MCF 10A (cell line): ENCODE measurements at regions not wholly inside any gene's neighbourhood (a gene's known extent, or its start where the extent isn't known, plus 50 kb on each side); places are given as distances from the start of the nearest gene placed in this dataset.
"Not testable (repeated sequence)": the region's sequence is repeated elsewhere in the genome, so short reads cannot be mapped to it uniquely, and the experiment has no call there.

Experiments
- BruUV-seq: library from RNA; stranded (reverse); fragments of 400-500 nt; replicated peaks from 2 replicates; lab custom pipeline; 2021; lab: Mats Ljungman, UMichigan
- CTCF ChIA-PET: fragments of 300-600 bp; sonication (Branson Sonifier 250); formaldehyde crosslinking; extraction: SDS; loops from one replicate; lab custom pipeline; 2021; ENCODE audit warnings: antibody characterized with exemption, inconsistent platforms; lab: Yijun Ruan, JAX
- POLR2A ChIA-PET: fragments of 300-600, 350-650 bp; sonication (Branson Sonifier 250); formaldehyde crosslinking; extraction: SDS; loops from one replicate; lab custom pipeline; 2020; ENCODE audit warnings: antibody characterized with exemption, inconsistent platforms; lab: Yijun Ruan, JAX
- DNase-seq: peaks from one replicate; pipeline ENCODE4 v3.0.0-alpha.2; 2018; ENCODE audit not compliant: unreplicated experiment
- H3K27ac Mint-ChIP-seq: one replicate; pipeline ENCODE4 v1.8.0; 2022; ENCODE audit warnings: mild to moderate bottlenecking, low read depth, mixed read lengths; ENCODE audit not compliant: unreplicated experiment
- H3K27me3 Mint-ChIP-seq: one replicate; pipeline ENCODE4 v1.8.0; 2022; ENCODE audit warnings: mixed read lengths; ENCODE audit not compliant: insufficient read depth, unreplicated experiment
- H3K36me3 Mint-ChIP-seq: one replicate; pipeline ENCODE4 v1.8.0; 2022; ENCODE audit warnings: mild to moderate bottlenecking, moderate library complexity, mixed read lengths; ENCODE audit not compliant: insufficient read depth, unreplicated experiment
- H3K4me1 Mint-ChIP-seq: one replicate; pipeline ENCODE4 v1.8.0; 2022; ENCODE audit warnings: mixed read lengths; ENCODE audit not compliant: insufficient read depth, unreplicated experiment
- H3K4me3 Mint-ChIP-seq: one replicate; pipeline ENCODE4 v1.8.0; 2022; ENCODE audit warnings: mild to moderate bottlenecking, moderate library complexity, mixed read lengths; ENCODE audit not compliant: unreplicated experiment
- H3K9me3 Mint-ChIP-seq: one replicate; pipeline ENCODE4 v1.8.0; 2022; ENCODE audit warnings: mixed read lengths; ENCODE audit not compliant: unreplicated experiment
- CTCF ChIP-seq: fragments of 200-600 bp; IDR thresholded peaks from one replicate; pipeline ENCODE4 v1.8.0; 2022; ENCODE audit warnings: antibody characterized with exemption, mild to moderate bottlenecking; ENCODE audit not compliant: unreplicated experiment
- intact Hi-C: fragments of 100-400 bp; cut with micrococcal nuclease; formaldehyde crosslinking; loops from 2 replicates; pipeline ENCODE4 v1.14.1; 2022

- no peak for DNase-seq
Observed at GRCh38 chr5:68021227-68021626, 194.3 kb upstream of the PIK3R1 start.

GRCh38 chr5:68020461-68020969 is 195.0 kb upstream of the PIK3R1 start:
- H3K4me1 Mint-ChIP-seq, BruUV-seq, POLR2A ChIA-PET, H3K36me3 Mint-ChIP-seq, intact Hi-C loops, H3K27me3 Mint-ChIP-seq, H3K27ac Mint-ChIP-seq, DNase-seq, H3K9me3 Mint-ChIP-seq, H3K4me3 Mint-ChIP-seq: not testable (repeated sequence)
- CTCF ChIA-PET = interaction anchor here (1.2 kb wide), 1 partner anchor 50 kb away, joined by 3 read pairs; no protein-coding TSS in a partner anchor

More at GRCh38 chr5:68021227-68021626, 194.3 kb upstream of the PIK3R1 start:
- CTCF ChIA-PET = no interaction called here
- BruUV-seq = no TSS peak
- no peaks in the 10 kb centered on the region for H3K27me3 Mint-ChIP-seq
- POLR2A ChIA-PET = interaction anchor here (0.7 kb wide), 1 partner anchor 56 kb away, joined by 3 read pairs; no protein-coding TSS in a partner anchor
- no peaks in the 10 kb centered on the region for H3K9me3 Mint-ChIP-seq
- H3K4me3 Mint-ChIP-seq = no peak overlapping the region
- no peak for TF ChIP-seq CTCF
- no peak overlapping the region for H3K27ac Mint-ChIP-seq
- no peaks in the 10 kb centered on the region for H3K36me3 Mint-ChIP-seq
- no peaks in the 10 kb centered on the region for H3K4me1 Mint-ChIP-seq
- intact Hi-C loops = no loop called here

GRCh38 chr5:68015381-68016302 is 199.9 kb upstream of the PIK3R1 start:
- H3K4me1 Mint-ChIP-seq = peaks cover 6% of the 10 kb centered on the region
- DNase-seq = no peak
- no peaks in the 10 kb centered on the region for H3K9me3 Mint-ChIP-seq
- no peak overlapping the region for H3K4me3 Mint-ChIP-seq
- H3K27me3 Mint-ChIP-seq = no peaks in the 10 kb centered on the region
- CTCF ChIA-PET = interaction anchor here (0.6 kb wide), 1 partner anchor 8 kb away, joined by 3 read pairs; no protein-coding TSS in a partner anchor
- no peaks in the 10 kb centered on the region for H3K36me3 Mint-ChIP-seq
- H3K27ac Mint-ChIP-seq = no peak overlapping the region
- POLR2A ChIA-PET = interaction anchor here (0.6 to 1.6 kb wide), 3 partner anchors 9 to 110 kb away, joined by 3 to 7 read pairs (median 4); no protein-coding TSS in a partner anchor
- TF ChIP-seq CTCF = no peak
- BruUV-seq = no TSS peak
- intact Hi-C loops = no loop called here

GRCh38 chr5:68012831-68013230 is 202.7 kb upstream of the PIK3R1 start:
- ChIA-PET POLR2A (no interaction called here), CTCF (no interaction called here)
- Mint-ChIP-seq H3K4me3 (no peak overlapping the region), H3K36me3 (no peaks in the 10 kb centered on the region), H3K9me3 (no peaks in the 10 kb centered on the region), H3K27me3 (no peaks in the 10 kb centered on the region), H3K27ac (no peak overlapping the region), H3K4me1 (peaks cover 6% of the 10 kb centered on the region)
- intact Hi-C loops = no loop called here
- DNase-seq = no peak
- no peak for TF ChIP-seq CTCF
- no TSS peak for BruUV-seq
